ENCODE measurements at regions not wholly inside any gene's neighbourhood (a gene's known extent, or its start where the extent isn't known, plus 50 kb on each side); places are given as distances from the start of the nearest gene placed in this dataset.

DNA sequence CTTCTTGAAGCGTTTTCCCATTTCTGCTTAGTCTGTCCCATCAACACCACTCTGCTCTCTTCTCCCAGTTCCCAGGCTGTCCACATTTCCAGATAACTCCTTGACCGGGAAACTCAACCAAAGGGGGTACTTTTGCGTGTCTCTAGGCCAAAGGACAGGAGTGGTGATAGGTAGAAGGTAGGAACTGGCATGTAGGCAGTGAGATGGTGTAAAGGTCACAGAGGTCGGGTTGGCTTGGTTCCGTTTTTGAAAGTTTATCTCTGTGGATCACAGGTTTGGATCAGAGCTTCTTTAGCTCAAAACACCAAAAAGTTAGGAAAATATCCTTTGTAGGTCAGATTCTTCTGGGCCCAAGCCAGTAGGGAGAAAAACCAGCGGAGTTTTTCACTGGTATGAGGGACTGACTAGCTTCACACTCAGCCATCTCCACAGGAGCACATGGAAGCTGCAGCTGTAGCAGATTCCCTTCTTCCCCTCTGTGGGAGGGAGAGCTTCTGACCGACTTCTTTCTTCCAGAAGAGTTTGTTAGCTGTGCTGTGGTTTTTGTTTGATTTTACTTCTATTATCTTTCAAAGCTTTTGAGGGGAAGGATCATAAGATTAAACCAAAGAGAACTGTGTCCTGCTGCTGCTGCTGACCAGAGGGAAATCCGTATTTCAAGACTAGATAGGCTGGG lies 98.4 kb upstream of the DMRT1 start:
- TF ChIP-seq, protein P1, sequence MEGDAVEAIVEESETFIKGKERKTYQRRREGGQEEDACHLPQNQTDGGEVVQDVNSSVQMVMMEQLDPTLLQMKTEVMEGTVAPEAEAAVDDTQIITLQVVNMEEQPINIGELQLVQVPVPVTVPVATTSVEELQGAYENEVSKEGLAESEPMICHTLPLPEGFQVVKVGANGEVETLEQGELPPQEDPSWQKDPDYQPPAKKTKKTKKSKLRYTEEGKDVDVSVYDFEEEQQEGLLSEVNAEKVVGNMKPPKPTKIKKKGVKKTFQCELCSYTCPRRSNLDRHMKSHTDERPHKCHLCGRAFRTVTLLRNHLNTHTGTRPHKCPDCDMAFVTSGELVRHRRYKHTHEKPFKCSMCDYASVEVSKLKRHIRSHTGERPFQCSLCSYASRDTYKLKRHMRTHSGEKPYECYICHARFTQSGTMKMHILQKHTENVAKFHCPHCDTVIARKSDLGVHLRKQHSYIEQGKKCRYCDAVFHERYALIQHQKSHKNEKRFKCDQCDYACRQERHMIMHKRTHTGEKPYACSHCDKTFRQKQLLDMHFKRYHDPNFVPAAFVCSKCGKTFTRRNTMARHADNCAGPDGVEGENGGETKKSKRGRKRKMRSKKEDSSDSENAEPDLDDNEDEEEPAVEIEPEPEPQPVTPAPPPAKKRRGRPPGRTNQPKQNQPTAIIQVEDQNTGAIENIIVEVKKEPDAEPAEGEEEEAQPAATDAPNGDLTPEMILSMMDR (conservative IDR thresholded peaks at IDR 0.05 in 1 of 2, IDR thresholded peaks at IDR 0.05 in 1 of 2; ENCODE audit: low read depth in 1 of 2, low read length in 2 of 2), result no peak
- no peak for TF ChIP-seq EZH2 (IDR thresholded peaks at IDR 0.05; ENCODE audit: low read length, missing control alignments)

Measured in fibroblast of lung (primary cell).